GM23338 (cell line): ENCODE measurements at regions not wholly inside any gene's neighbourhood (a gene's known extent, or its start where the extent isn't known, plus 50 kb on each side); places are given as distances from the start of the nearest gene placed in this dataset.

ENCODE experiments used
- ATAC-seq: fragments of 200-7000 bp; cut with Tn5 transposase; 3 replicates; pipeline ENCODE4 v1.9.1; 2020
- DNase-seq: peaks from one replicate; pipeline ENCODE4 v3.0.0-alpha.2; 2015; ENCODE audit warnings: low spot score
- H2AFZ ChIP-seq: fragments of 200-600 bp; sonication (generic); 2 replicates; pipeline ENCODE4 v1.8.0; 2016; ENCODE audit warnings: antibody characterized with exemption, mild to moderate bottlenecking, moderate library complexity
- H3F3A ChIP-seq: fragments of 200-600 bp; sonication (generic); replicated peaks from 2 replicates; pipeline ENCODE4 v1.8.0; 2017; ENCODE audit warnings: antibody characterized with exemption, mixed run types, low read depth
- H3K27ac ChIP-seq: fragments of 200-600 bp; sonication (generic); 2 replicates; pipeline ENCODE4 v1.6.1; 2016; ENCODE audit warnings: low read depth
- H3K27me3 ChIP-seq: fragments of 200-600 bp; sonication (generic); 2 replicates; pipeline ENCODE4 v1.8.0; 2016; ENCODE audit warnings: mild to moderate bottlenecking, mixed run types, moderate library complexity; ENCODE audit not compliant: insufficient read depth
- H3K36me3 ChIP-seq: fragments of 200-600 bp; sonication (generic); 2 replicates; pipeline ENCODE4 v1.8.0; 2016; ENCODE audit warnings: mild to moderate bottlenecking; ENCODE audit not compliant: insufficient read depth
- H3K4me1 ChIP-seq: fragments of 200-600 bp; sonication (generic); 2 replicates; pipeline ENCODE4 v1.8.0; 2016; ENCODE audit warnings: mild to moderate bottlenecking, moderate library complexity; ENCODE audit not compliant: insufficient read depth
- H3K4me2 ChIP-seq: fragments of 200-600 bp; sonication (generic); 2 replicates; pipeline ENCODE4 v1.7.1; 2017; ENCODE audit warnings: mixed run types
- H3K4me3 ChIP-seq: fragments of 200-600 bp; sonication (generic); 2 replicates; pipeline ENCODE4 v1.6.1; 2016; ENCODE audit warnings: mixed run types
- H3K79me2 ChIP-seq: fragments of 200-600 bp; sonication (generic); replicated peaks from 2 replicates; pipeline ENCODE4 v1.8.0; 2017; ENCODE audit warnings: mild to moderate bottlenecking; ENCODE audit not compliant: insufficient read depth
- H3K9me2 ChIP-seq: fragments of 200-600 bp; sonication (generic); 2 replicates; pipeline ENCODE4 v1.8.0; 2017; ENCODE audit not compliant: insufficient read depth
- H4K20me1 ChIP-seq: fragments of 200-600 bp; sonication (generic); replicated peaks from 2 replicates; pipeline ENCODE4 v1.8.0; 2017; ENCODE audit warnings: mild to moderate bottlenecking; ENCODE audit not compliant: insufficient read depth
- H3K27ac Mint-ChIP-seq: 2 replicates; pipeline ENCODE4 v1.8.0; 2020; ENCODE audit warnings: inconsistent platforms, mild to moderate bottlenecking, moderate library complexity, mixed read lengths
- H3K27me3 Mint-ChIP-seq: 3 replicates; pipeline ENCODE4 v1.8.0; 2022; ENCODE audit warnings: low read depth, mild to moderate bottlenecking, moderate library complexity, mixed read lengths, inconsistent platforms; ENCODE audit not compliant: insufficient read depth, poor library complexity
- H3K36me3 Mint-ChIP-seq: 3 replicates; pipeline ENCODE4 v1.8.0; 2021; ENCODE audit warnings: low read depth, mild to moderate bottlenecking, inconsistent platforms, moderate library complexity, mixed read lengths
- H3K4me1 Mint-ChIP-seq: 3 replicates; pipeline ENCODE4 v1.8.0; 2020; ENCODE audit warnings: mild to moderate bottlenecking, inconsistent platforms, mixed read lengths
- H3K4me3 Mint-ChIP-seq: 3 replicates; pipeline ENCODE4 v1.8.0; 2021; ENCODE audit warnings: moderate library complexity, mild to moderate bottlenecking, inconsistent platforms, mixed read lengths
- H3K9me3 Mint-ChIP-seq: 3 replicates; pipeline ENCODE4 v1.8.0; 2020; ENCODE audit warnings: moderate library complexity, mild to moderate bottlenecking, inconsistent platforms, mixed read lengths
- CREB1 ChIP-seq: fragments of 250-450 bp; sonication (Bioruptor Pico); IDR thresholded peaks from 2 replicates; pipeline ENCODE4 v1.5.0; 2020; ENCODE audit warnings: low read depth, mild to moderate bottlenecking, moderate library complexity
- CTCF ChIP-seq, 2 experiments: fragments of 200-600 bp in 1 of 2; sonication (generic) in 1 of 2; conservative IDR thresholded peaks; 2 replicates each; pipeline versions ENCODE4 v1.5.1 to v1.6.1; 2016 to 2017; ENCODE audit warnings: antibody characterized with exemption in 2 of 2, low read depth in 2 of 2, mild to moderate bottlenecking in 2 of 2, moderate library complexity in 1 of 2
- ETS1 ChIP-seq: IDR thresholded peaks from 2 replicates; pipeline ENCODE4 v1.6.1; 2016; ENCODE audit warnings: antibody characterized with exemption
- EZH2 ChIP-seq: fragments of 200-600 bp; sonication (generic); IDR thresholded peaks from one replicate; pipeline ENCODE4 v1.8.0; 2017; ENCODE audit warnings: antibody characterized with exemption, mild to moderate bottlenecking, low read depth; ENCODE audit not compliant: unreplicated experiment
- EZH2phosphoT487 ChIP-seq: fragments of 200-600 bp; sonication (generic); IDR thresholded peaks from one replicate; pipeline ENCODE4 v1.8.1; 2018; ENCODE audit warnings: antibody characterized with exemption; ENCODE audit not compliant: unreplicated experiment
- JUNB ChIP-seq: IDR thresholded peaks from one replicate; pipeline ENCODE4 v1.6.1; 2016; ENCODE audit warnings: antibody characterized with exemption; ENCODE audit not compliant: unreplicated experiment
- NANOG ChIP-seq: IDR thresholded peaks from 2 replicates; pipeline ENCODE4 v1.6.1; 2016; ENCODE audit warnings: antibody characterized with exemption, borderline replicate concordance
- POLR2AphosphoS5 ChIP-seq: IDR thresholded peaks from 2 replicates; pipeline ENCODE4 v1.6.1; 2016; ENCODE audit warnings: antibody characterized with exemption, low read depth
- STAT1 ChIP-seq: IDR thresholded peaks from one replicate; pipeline ENCODE4 v1.6.1; 2016; ENCODE audit warnings: antibody characterized with exemption; ENCODE audit not compliant: unreplicated experiment
- ZNF114 ChIP-seq: fragments of 250-450 bp; sonication (Bioruptor Pico); IDR thresholded peaks from 2 replicates; pipeline ENCODE4 v1.5.0; 2020; ENCODE audit warnings: mild to moderate bottlenecking, moderate library complexity
- ZNF331 ChIP-seq: fragments of 250-450 bp; sonication (Bioruptor Pico); IDR thresholded peaks from 2 replicates; pipeline ENCODE4 v1.5.0; 2020; ENCODE audit warnings: low read depth, mild to moderate bottlenecking, moderate library complexity
- TF ChIP-seq, protein P1 (sequence below): IDR thresholded peaks from one replicate; pipeline ENCODE4 v1.6.1; 2018; ENCODE audit warnings: antibody characterized with exemption; ENCODE audit not compliant: unreplicated experiment
- TF ChIP-seq, protein P2 (sequence below): fragments of 250-450 bp; sonication (Bioruptor Pico); IDR thresholded peaks from 2 replicates; pipeline ENCODE4 v1.5.0; 2020; ENCODE audit warnings: mild to moderate bottlenecking, moderate library complexity

DNA sequence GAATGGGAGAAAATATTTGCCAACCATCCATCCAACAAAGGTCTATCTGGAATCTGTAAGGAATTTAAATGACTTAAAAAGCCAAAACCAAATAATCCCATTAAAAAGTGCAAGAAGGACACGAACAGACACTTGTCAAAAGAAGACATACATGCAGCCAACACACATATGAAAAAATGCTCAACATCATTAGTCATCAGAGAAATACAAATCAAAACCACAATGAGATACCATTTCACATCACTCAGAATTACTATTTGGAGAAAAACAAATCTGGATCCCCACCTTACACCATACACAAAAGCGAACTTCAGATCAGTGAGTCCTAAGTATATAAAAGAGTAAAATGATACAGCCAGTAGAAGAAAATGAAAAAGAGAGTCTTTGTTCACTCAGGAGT, 58.6 kb upstream of the MNS1 start:
- no peaks in the 10 kb centered on the region for H3K79me2 ChIP-seq
- no peak overlapping the region for H3K27ac ChIP-seq
- H3F3A ChIP-seq = no peaks in the 10 kb centered on the region

More for the DNA sequence above, 58.6 kb upstream of the MNS1 start:
- Mint-ChIP-seq H3K27ac (no peak overlapping the region), H3K9me3 (peaks cover 7% of the 10 kb centered on the region; the same call in 2 of the 3 replicates), H3K4me1 (no peaks in the 10 kb centered on the region), H3K4me3 (no peak overlapping the region), H3K36me3 (no peaks in the 10 kb centered on the region), H3K27me3 (no peaks in the 10 kb centered on the region)
- DNase-seq (no peak), ATAC-seq (no peak)
- Histone ChIP-seq H3K4me2 (no peak overlapping the region), H3K4me1 (no peaks in the 10 kb centered on the region), H3K27me3 (no peaks in the 10 kb centered on the region), H4K20me1 (no peaks in the 10 kb centered on the region), H3K4me3 (no peak overlapping the region), H3K9me2 (peaks cover 14% of the 10 kb centered on the region), H2AFZ (no peak overlapping the region), H3K36me3 (no peaks in the 10 kb centered on the region)
- TF ChIP-seq, protein P1, sequence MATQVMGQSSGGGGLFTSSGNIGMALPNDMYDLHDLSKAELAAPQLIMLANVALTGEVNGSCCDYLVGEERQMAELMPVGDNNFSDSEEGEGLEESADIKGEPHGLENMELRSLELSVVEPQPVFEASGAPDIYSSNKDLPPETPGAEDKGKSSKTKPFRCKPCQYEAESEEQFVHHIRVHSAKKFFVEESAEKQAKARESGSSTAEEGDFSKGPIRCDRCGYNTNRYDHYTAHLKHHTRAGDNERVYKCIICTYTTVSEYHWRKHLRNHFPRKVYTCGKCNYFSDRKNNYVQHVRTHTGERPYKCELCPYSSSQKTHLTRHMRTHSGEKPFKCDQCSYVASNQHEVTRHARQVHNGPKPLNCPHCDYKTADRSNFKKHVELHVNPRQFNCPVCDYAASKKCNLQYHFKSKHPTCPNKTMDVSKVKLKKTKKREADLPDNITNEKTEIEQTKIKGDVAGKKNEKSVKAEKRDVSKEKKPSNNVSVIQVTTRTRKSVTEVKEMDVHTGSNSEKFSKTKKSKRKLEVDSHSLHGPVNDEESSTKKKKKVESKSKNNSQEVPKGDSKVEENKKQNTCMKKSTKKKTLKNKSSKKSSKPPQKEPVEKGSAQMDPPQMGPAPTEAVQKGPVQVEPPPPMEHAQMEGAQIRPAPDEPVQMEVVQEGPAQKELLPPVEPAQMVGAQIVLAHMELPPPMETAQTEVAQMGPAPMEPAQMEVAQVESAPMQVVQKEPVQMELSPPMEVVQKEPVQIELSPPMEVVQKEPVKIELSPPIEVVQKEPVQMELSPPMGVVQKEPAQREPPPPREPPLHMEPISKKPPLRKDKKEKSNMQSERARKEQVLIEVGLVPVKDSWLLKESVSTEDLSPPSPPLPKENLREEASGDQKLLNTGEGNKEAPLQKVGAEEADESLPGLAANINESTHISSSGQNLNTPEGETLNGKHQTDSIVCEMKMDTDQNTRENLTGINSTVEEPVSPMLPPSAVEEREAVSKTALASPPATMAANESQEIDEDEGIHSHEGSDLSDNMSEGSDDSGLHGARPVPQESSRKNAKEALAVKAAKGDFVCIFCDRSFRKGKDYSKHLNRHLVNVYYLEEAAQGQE = no peak
- no peak for TF ChIP-seq CREB1 (CRISPR knock-in tag)
- TF ChIP-seq, protein P2, sequence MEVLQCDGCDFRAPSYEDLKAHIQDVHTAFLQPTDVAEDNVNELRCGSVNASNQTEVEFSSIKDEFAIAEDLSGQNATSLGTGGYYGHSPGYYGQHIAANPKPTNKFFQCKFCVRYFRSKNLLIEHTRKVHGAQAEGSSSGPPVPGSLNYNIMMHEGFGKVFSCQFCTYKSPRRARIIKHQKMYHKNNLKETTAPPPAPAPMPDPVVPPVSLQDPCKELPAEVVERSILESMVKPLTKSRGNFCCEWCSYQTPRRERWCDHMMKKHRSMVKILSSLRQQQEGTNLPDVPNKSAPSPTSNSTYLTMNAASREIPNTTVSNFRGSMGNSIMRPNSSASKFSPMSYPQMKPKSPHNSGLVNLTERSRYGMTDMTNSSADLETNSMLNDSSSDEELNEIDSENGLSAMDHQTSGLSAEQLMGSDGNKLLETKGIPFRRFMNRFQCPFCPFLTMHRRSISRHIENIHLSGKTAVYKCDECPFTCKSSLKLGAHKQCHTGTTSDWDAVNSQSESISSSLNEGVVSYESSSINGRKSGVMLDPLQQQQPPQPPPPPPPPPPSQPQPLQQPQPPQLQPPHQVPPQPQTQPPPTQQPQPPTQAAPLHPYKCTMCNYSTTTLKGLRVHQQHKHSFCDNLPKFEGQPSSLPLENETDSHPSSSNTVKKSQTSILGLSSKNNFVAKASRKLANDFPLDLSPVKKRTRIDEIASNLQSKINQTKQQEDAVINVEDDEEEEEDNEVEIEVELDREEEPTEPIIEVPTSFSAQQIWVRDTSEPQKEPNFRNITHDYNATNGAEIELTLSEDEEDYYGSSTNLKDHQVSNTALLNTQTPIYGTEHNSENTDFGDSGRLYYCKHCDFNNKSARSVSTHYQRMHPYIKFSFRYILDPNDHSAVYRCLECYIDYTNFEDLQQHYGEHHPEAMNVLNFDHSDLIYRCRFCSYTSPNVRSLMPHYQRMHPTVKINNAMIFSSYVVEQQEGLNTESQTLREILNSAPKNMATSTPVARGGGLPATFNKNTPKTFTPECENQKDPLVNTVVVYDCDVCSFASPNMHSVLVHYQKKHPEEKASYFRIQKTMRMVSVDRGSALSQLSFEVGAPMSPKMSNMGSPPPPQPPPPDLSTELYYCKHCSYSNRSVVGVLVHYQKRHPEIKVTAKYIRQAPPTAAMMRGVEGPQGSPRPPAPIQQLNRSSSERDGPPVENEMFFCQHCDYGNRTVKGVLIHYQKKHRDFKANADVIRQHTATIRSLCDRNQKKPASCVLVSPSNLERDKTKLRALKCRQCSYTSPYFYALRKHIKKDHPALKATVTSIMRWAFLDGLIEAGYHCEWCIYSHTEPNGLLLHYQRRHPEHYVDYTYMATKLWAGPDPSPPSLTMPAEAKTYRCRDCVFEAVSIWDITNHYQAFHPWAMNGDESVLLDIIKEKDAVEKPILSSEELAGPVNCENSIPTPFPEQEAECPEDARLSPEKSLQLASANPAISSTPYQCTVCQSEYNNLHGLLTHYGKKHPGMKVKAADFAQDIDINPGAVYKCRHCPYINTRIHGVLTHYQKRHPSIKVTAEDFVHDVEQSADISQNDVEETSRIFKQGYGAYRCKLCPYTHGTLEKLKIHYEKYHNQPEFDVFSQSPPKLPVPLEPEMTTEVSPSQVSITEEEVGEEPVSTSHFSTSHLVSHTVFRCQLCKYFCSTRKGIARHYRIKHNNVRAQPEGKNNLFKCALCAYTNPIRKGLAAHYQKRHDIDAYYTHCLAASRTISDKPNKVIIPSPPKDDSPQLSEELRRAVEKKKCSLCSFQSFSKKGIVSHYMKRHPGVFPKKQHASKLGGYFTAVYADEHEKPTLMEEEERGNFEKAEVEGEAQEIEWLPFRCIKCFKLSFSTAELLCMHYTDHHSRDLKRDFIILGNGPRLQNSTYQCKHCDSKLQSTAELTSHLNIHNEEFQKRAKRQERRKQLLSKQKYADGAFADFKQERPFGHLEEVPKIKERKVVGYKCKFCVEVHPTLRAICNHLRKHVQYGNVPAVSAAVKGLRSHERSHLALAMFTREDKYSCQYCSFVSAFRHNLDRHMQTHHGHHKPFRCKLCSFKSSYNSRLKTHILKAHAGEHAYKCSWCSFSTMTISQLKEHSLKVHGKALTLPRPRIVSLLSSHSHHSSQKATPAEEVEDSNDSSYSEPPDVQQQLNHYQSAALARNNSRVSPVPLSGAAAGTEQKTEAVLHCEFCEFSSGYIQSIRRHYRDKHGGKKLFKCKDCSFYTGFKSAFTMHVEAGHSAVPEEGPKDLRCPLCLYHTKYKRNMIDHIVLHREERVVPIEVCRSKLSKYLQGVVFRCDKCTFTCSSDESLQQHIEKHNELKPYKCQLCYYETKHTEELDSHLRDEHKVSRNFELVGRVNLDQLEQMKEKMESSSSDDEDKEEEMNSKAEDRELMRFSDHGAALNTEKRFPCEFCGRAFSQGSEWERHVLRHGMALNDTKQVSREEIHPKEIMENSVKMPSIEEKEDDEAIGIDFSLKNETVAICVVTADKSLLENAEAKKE (CRISPR knock-in tag) = no peak
- TF ChIP-seq NANOG = no peak
- no peak for TF ChIP-seq ZNF331 (CRISPR knock-in tag)
- no peak for TF ChIP-seq STAT1
- no peak for TF ChIP-seq ETS1
- TF ChIP-seq ZNF114 = no peak
- TF ChIP-seq CTCF (conservative IDR thresholded peaks at IDR 0.05; ENCODE audit: low read depth in 2 of 2) = no peak
- TF ChIP-seq JUNB = no peak
- no peak for TF ChIP-seq EZH2phosphoT487
- TF ChIP-seq POLR2AphosphoS5 = no peak
- TF ChIP-seq EZH2 = no peak
